OCI-LY1 (cell line): ENCODE measurements at regions not wholly inside any gene's neighbourhood (a gene's known extent, or its start where the extent isn't known, plus 50 kb on each side); places are given as distances from the start of the nearest gene placed in this dataset.
"Not testable (repeated sequence)": the region's sequence is repeated elsewhere in the genome, so short reads cannot be mapped to it uniquely, and the experiment has no call there.

ENCODE experiments used
- CTCF ChIP-seq: fragments of 200-600 bp; sonication (generic), shearing (Covaris generic); IDR thresholded peaks from 2 replicates; pipeline ENCODE4 v1.5.1; 2017; ENCODE audit warnings: mild to moderate bottlenecking, antibody characterized with exemption, low read length, moderate library complexity, mixed read lengths
- EZH2 ChIP-seq: fragments of 200-600 bp; sonication (generic), shearing (Covaris generic); IDR thresholded peaks from 2 replicates; pipeline ENCODE4 v1.8.0; 2017; ENCODE audit warnings: borderline replicate concordance, mixed run types, mild to moderate bottlenecking, antibody characterized with exemption, low read length, moderate library complexity, mixed read lengths

- TF ChIP-seq EZH2, CTCF: not testable (repeated sequence)
Observed at GRCh38 chr4:43505823-43506222, 613.3 kb downstream of the GRXCR1 start.
